Prostate gland (tissue), 2 donors: ENCODE measurements at regions not wholly inside any gene's neighbourhood (a gene's known extent, or its start where the extent isn't known, plus 50 kb on each side); places are given as distances from the start of the nearest gene placed in this dataset.

Experiments
- POLR2A ChIP-seq: fragments of 450-650 bp; IDR thresholded peaks from one replicate; pipeline ENCODE4 v1.6.1; 2016; ENCODE audit warnings: antibody characterized with exemption, mild to moderate bottlenecking
- POLR2AphosphoS5 ChIP-seq: sonication (generic); formaldehyde crosslinking; IDR thresholded peaks from one replicate; pipeline ENCODE4 v1.6.1; 2017; ENCODE audit warnings: antibody characterized with exemption
- TF ChIP-seq, protein P1 (sequence below), 4 experiments: fragments of 200-600 bp in 2 of 4; fragments of 450-650 bp in 2 of 4; sonication (generic) in 2 of 4; IDR thresholded peaks; 1 replicate in 3 of 4; 2 replicates in 1 of 4; pipeline ENCODE4 v1.5.1; 2016 to 2019; ENCODE audit warnings: antibody characterized with exemption in 4 of 4, mild to moderate bottlenecking in 2 of 4, moderate library complexity in 2 of 4

DNA sequence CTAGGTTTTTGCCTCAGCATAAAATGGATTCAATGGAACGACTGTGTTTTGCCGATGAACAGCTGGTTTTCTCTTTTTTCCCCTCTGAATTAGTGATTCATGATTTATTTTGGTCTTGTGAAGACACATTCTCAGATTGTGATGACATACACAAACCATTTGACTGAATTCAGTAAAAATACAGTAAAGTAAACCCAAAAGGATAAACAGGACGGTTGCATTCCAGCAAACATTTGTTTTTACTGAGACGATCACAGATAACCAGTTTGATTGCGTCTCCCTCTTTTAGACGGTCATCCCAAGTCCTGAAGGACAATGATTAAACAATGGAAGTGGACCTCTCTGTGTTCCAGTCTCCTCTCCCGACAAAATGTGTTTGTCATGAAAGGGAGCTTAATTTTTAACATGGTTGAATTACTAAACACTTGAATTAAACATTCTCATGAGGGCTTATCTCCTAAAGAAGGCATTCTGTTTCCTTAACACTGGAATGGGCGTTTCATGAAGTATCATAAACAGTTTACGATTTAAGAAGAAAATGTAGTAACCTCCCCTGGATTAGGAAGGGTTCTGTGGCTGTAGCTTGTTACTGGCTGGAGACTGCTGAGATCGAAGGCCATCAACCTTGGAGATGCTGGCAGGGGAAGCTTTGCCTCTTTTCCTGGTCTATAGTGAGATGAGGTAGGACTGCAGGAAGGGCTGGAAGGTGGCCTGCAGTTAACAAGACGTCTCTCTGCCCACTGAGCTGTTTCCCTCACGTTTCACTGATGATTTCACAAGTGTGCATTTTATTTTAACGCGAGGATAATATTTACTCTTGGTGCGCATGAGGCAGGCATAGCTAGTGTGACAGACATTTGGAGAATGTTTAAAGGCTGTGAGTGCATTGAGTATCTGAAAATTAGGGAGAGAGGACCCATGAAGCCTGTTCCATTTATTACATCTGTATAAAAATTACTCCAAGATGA is 457.9 kb downstream of the FGF9 start:
- TF ChIP-seq, protein P1, sequence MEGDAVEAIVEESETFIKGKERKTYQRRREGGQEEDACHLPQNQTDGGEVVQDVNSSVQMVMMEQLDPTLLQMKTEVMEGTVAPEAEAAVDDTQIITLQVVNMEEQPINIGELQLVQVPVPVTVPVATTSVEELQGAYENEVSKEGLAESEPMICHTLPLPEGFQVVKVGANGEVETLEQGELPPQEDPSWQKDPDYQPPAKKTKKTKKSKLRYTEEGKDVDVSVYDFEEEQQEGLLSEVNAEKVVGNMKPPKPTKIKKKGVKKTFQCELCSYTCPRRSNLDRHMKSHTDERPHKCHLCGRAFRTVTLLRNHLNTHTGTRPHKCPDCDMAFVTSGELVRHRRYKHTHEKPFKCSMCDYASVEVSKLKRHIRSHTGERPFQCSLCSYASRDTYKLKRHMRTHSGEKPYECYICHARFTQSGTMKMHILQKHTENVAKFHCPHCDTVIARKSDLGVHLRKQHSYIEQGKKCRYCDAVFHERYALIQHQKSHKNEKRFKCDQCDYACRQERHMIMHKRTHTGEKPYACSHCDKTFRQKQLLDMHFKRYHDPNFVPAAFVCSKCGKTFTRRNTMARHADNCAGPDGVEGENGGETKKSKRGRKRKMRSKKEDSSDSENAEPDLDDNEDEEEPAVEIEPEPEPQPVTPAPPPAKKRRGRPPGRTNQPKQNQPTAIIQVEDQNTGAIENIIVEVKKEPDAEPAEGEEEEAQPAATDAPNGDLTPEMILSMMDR (IDR thresholded peaks at IDR 0.05): no peak
- TF ChIP-seq POLR2A (no peak), POLR2AphosphoS5 (no peak)
